ENCODE measurements at regions not wholly inside any gene's neighbourhood (a gene's known extent, or its start where the extent isn't known, plus 50 kb on each side); places are given as distances from the start of the nearest gene placed in this dataset.

DNA sequence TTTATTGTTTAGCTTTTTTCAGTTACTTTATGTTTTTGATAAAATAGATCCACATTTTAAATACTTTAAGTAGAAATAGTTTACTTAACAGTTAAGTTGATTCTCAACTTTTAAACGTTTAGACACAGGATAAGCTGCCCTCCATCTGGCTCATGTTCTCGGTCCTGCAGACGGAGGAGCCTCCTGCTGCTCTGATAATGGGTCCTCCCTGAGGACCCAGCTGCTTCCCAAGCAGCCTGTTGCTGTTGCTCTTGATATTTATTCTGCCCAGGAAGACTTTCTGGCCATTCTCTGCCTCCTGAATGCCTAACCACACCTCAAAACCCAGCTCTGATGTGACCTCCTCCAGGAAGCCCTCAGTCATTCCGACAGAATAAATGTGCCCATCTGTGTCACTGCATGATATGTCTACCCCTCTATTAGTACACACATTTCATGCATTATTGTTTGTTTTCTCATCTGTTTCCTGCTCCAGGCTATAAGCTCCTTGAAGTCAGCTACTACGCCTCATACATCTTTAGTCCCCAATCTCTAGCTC is 267.2 kb upstream of the MSX2 start:
- no peaks in the 10 kb centered on the region for H3K4me1 ChIP-seq (ENCODE audit: control insufficient read depth, insufficient read depth, low read length)
- FAIRE-seq (no peak), ATAC-seq (no peak), DNase-seq (ENCODE audit: low read depth, low spot score) (no peak)
- TF ChIP-seq YBX1 (IDR thresholded peaks at IDR 0.05) (no peak), BACH1 (IDR thresholded peaks at IDR 0.05; ENCODE audit: borderline replicate concordance) (no peak), CREB1 (IDR thresholded peaks at IDR 0.05; ENCODE audit: low read depth) (no peak)
- no peaks in the 10 kb centered on the region for H3K9me3 ChIP-seq (replicated peaks; ENCODE audit: control insufficient read depth, insufficient read depth, low read length)
- H3K27ac ChIP-seq (ENCODE audit: control insufficient read depth, insufficient read depth): no peak overlapping the region
- no peaks in the 10 kb centered on the region for H3K36me3 ChIP-seq (ENCODE audit: control insufficient read depth in 2 of 2, insufficient read depth in 2 of 2, low read length in 1 of 2)
- no peak overlapping the region for H2AFZ ChIP-seq (ENCODE audit: control insufficient read depth, low read depth, low read length)
- no peak overlapping the region for H3K4me2 ChIP-seq (ENCODE audit: control insufficient read depth, insufficient read depth)
- no TSS peak for BruUV-seq (replicated peaks)
- no peaks in the 10 kb centered on the region for H4K20me1 ChIP-seq (ENCODE audit: control insufficient read depth, insufficient read depth)
- in situ Hi-C loops (cut with MboI) (no loop called here), intact Hi-C loops (cut with micrococcal nuclease; ENCODE audit: unreplicated experiment) (no loop called here)
- RAD21 ChIA-PET (ENCODE audit: unreplicated experiment): no interaction called here
- SMC1A ChIA-PET (ENCODE audit: uncharacterized antibody, unreplicated experiment): no interaction called here
- CTCF ChIA-PET: no interaction called here
- H3K27me3 ChIP-seq (replicated peaks in 1 of 2; ENCODE audit: control insufficient read depth in 2 of 2, insufficient read depth in 2 of 2, low read length in 1 of 2): no peaks in the 10 kb centered on the region
- no peak overlapping the region for H3K4me3 ChIP-seq
- no peak overlapping the region for H3K9ac ChIP-seq (ENCODE audit: control insufficient read depth, insufficient read depth, low read length)
- H3K79me2 ChIP-seq (ENCODE audit: control insufficient read depth, insufficient read depth, low read length): no peaks in the 10 kb centered on the region
- 13% methylated on average over 5 of the region's 5 CpGs for WGBS (ENCODE audit: insufficient coverage, insufficient replicate concordance, low lambda C conversion rate, missing lambda C conversion rate)
- POLR2A ChIA-PET: interaction anchor here (0.9 kb wide), 1 partner anchor 17 kb away, joined by 3 read pairs; no protein-coding TSS in a partner anchor

DNA sequence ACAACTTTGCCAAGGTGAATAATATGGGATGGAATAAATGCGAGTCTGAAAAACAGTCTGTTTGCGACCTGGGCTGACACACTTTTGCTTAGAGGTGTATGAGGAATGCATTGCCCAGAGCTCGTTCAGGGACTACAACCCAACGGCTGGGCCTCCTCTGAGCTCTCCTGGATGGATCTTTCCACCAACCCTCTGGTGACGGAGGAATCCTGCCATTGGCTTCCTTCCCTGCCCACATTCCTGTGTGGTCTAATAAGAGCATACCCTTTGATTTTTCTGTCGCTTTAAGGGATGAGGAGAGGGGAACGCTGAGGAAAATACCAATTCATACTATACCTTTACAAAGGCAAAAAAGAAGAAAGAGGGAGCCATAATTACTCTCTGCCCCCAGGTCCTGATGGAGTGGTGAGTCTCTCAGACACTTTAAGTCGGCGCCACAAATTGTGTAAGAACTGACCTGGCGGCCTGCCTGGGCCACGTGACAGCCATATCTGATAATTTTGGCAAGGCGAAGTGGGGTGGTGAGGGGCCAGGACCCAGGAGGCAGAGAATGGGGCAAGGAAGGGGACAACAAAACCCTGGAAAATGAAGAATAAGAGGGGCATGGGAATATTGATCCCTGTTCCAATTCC is 265.2 kb upstream of the MSX2 start:
- no peaks in the 10 kb centered on the region for H3K27me3 ChIP-seq (replicated peaks in 1 of 2; ENCODE audit: control insufficient read depth in 2 of 2, insufficient read depth in 2 of 2, low read length in 1 of 2)
- ChIA-PET SMC1A (ENCODE audit: uncharacterized antibody, unreplicated experiment) (no interaction called here), POLR2A (no interaction called here), CTCF (no interaction called here), RAD21 (ENCODE audit: unreplicated experiment) (no interaction called here)
- in situ Hi-C loops (cut with MboI): no loop called here
- H3K4me2 ChIP-seq (ENCODE audit: control insufficient read depth, insufficient read depth): no peak overlapping the region
- no peaks in the 10 kb centered on the region for H4K20me1 ChIP-seq (ENCODE audit: control insufficient read depth, insufficient read depth)
- H3K9me3 ChIP-seq (replicated peaks; ENCODE audit: control insufficient read depth, insufficient read depth, low read length): no peaks in the 10 kb centered on the region
- ATAC-seq: no peak
- no peaks in the 10 kb centered on the region for H3K79me2 ChIP-seq (ENCODE audit: control insufficient read depth, insufficient read depth, low read length)
- WGBS (ENCODE audit: insufficient coverage, insufficient replicate concordance, low lambda C conversion rate, missing lambda C conversion rate): 14% methylated on average over 12 of the region's 12 CpGs
- DNase-seq (ENCODE audit: low read depth, low spot score): no peak
- no peak for FAIRE-seq
- H3K36me3 ChIP-seq (ENCODE audit: control insufficient read depth in 2 of 2, insufficient read depth in 2 of 2, low read length in 1 of 2): no peaks in the 10 kb centered on the region
- H3K27ac ChIP-seq (ENCODE audit: control insufficient read depth, insufficient read depth): no peak overlapping the region
- BruUV-seq (replicated peaks): no TSS peak
- no peak overlapping the region for H2AFZ ChIP-seq (ENCODE audit: control insufficient read depth, low read depth, low read length)
- no peak overlapping the region for H3K4me3 ChIP-seq
- no peak overlapping the region for H3K9ac ChIP-seq (ENCODE audit: control insufficient read depth, insufficient read depth, low read length)
- intact Hi-C loops (cut with micrococcal nuclease; ENCODE audit: unreplicated experiment): no loop called here
- no peaks in the 10 kb centered on the region for H3K4me1 ChIP-seq (ENCODE audit: control insufficient read depth, insufficient read depth, low read length)
- TF ChIP-seq WRNIP1 (IDR thresholded peaks at IDR 0.05; ENCODE audit: borderline replicate concordance, low read depth, low read length): no peak
- no peak for TF ChIP-seq RELA (IDR thresholded peaks at IDR 0.05; ENCODE audit: borderline replicate concordance, partially characterized antibody)
- no peak for TF ChIP-seq NR2C2 (IDR thresholded peaks at IDR 0.05; ENCODE audit: borderline replicate concordance, control insufficient read depth, insufficient read length, low read depth)
- TF ChIP-seq NR2C1 (IDR thresholded peaks at IDR 0.05): no peak
- no peak for TF ChIP-seq TBL1XR1 (IDR thresholded peaks at IDR 0.05; ENCODE audit: low read depth, low read length)
- TF ChIP-seq, protein P1, sequence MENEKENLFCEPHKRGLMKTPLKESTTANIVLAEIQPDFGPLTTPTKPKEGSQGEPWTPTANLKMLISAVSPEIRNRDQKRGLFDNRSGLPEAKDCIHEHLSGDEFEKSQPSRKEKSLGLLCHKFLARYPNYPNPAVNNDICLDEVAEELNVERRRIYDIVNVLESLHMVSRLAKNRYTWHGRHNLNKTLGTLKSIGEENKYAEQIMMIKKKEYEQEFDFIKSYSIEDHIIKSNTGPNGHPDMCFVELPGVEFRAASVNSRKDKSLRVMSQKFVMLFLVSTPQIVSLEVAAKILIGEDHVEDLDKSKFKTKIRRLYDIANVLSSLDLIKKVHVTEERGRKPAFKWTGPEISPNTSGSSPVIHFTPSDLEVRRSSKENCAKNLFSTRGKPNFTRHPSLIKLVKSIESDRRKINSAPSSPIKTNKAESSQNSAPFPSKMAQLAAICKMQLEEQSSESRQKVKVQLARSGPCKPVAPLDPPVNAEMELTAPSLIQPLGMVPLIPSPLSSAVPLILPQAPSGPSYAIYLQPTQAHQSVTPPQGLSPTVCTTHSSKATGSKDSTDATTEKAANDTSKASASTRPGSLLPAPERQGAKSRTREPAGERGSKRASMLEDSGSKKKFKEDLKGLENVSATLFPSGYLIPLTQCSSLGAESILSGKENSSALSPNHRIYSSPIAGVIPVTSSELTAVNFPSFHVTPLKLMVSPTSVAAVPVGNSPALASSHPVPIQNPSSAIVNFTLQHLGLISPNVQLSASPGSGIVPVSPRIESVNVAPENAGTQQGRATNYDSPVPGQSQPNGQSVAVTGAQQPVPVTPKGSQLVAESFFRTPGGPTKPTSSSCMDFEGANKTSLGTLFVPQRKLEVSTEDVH (IDR thresholded peaks at IDR 0.05; ENCODE audit: low read depth, partially characterized antibody): no peak
- TF ChIP-seq SPI1 (IDR thresholded peaks at IDR 0.05; ENCODE audit: borderline replicate concordance, insufficient read depth, low read depth, low read length): no peak

Data from GM12878 (cell line).